ENCODE measurements at regions not wholly inside any gene's neighbourhood (a gene's known extent, or its start where the extent isn't known, plus 50 kb on each side); places are given as distances from the start of the nearest gene placed in this dataset.

DNA sequence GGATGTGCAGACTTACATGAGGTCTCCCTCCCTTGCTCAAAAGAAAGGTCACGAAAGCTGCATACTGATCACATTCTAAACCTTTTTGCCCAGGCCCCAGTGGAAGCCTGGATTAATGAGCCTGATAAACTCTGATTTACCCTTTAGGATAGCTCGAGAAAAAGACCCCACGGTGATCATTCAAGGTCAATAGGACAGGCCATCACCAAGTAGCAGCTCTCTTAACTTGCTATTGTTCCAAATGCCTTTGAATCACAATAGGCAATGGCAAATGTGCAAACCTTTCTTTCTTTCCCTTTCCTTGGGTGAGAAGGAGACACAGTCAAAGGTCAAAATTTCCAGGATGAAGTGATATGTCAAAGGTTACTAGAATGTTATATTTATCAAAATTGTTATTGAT, 327.3 kb downstream of the HDGFL1 start:
- TF ChIP-seq CTCF (conservative IDR thresholded peaks at IDR 0.05) (no peak), ZFX (IDR thresholded peaks at IDR 0.05) (no peak)
